RPMI7951 (cell line): ENCODE measurements at regions not wholly inside any gene's neighbourhood (a gene's known extent, or its start where the extent isn't known, plus 50 kb on each side); places are given as distances from the start of the nearest gene placed in this dataset.
A peak's percentile ranks its signal among the peaks of the same experiment; 100 is the strongest.

ENCODE experiments used
- DNase-seq: peaks from one replicate; pipeline ENCODE4 v3.0.0-alpha.2; 2012; ENCODE audit warnings: low read depth

DNA sequence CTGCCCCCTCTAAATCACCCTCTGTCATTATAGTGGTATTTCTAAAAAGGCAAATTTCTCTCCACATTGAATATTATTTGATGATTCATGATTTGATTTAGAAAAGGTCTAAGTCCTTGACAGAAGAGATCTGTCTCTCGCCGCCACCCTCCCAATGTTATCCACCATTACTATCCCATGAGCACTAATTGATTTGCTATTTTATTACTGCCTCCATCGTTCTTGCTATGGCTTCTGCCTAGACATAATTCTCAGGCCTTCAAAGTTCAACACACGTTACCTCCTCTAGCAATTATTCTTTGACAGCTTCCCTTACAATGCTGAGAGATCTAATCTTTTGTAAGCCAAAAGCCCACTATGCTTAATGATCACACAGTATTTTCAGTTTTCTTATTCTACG lies 507.0 kb upstream of the CHAC2 start:
- no peak for DNase-seq

DNA sequence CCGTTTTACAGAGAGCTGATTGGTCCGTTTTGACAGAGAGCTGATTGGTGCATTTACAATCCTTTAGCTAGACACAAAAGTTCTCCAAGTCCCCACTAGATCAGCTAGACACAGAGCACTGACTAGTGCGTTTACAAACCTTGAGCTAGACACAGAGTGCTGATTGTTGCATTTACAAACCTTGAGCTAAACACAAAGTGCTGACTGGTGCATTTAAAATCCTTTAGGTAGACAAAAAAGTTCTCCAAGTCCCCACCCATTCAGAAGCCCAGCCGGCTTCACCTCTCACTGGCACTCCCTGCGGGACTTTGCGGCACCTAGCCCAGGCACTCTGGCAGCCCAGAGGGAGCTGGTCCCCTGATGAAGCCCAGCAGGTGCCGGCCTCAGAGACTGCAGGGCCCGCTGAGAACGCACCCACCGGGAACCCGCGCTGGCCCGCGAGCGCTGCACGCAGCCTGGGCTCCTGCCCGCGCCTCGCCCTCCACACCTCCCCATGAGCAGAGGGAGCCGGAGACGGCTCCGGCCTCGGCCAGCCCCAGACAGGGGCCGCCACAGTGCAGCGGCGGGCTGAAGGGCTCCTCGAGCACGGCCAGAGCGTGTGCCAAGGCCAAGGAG lies 508.1 kb upstream of the CHAC2 start:
- DNase-seq: no peak

DNA sequence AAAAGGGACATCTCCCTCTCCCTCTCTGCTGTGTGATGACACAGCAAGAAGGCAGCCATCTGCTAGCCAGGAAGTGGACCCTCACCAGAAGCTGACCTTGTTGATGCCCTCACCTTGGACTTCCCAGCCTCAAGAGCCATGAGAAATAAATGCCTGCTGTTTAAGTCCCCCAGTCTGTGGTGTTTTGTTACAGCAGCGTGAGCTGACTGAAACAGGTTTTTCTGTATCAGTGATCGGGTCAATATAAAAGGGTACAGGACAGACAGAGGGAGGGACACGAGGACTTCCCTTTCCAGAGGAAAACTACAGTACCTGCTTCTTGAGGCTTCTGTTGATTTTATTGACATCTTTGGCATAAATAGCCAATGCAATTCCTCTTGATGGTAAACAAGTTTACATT lies 510.3 kb upstream of the CHAC2 start:
- no peak for DNase-seq

DNA sequence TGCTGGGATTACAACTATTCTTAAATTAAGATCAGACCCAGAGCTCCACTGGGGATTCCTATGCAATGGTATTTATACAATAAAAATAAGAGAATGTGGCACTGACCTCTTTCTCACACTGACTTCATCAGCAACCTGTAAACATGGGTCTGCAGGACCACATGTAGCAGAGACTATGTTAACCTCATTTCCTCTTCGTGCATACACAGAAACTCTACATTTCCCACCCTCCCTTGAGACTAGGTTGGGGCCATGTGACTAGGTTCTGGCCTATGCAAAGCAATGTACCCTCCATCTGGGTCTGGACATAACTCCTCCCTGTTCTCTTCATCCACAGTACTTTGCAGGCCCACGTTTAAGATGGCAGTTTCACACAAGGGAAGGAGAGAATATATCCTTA lies 514.4 kb upstream of the CHAC2 start:
- DNase-seq: no peak

DNA sequence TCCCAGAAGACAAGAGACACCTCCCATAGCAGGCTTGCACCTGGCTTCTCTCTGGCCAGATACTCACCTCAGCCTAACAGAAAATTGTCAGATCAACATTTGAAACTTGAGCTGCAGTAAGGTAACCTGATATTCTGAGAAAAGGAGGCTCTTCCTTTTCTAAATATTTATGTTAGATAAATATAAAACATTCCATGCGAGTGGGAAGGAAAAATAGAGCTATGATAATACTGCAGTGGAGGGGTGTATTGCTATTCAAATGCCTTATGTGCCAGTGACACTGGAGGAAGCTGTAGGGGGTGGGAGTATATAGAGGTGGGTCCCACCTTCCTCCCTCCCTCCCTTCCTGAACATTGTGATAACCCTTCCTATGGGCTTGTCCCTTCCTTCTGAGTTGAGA lies 515.5 kb upstream of the CHAC2 start:
- DNase-seq: no peak

DNA sequence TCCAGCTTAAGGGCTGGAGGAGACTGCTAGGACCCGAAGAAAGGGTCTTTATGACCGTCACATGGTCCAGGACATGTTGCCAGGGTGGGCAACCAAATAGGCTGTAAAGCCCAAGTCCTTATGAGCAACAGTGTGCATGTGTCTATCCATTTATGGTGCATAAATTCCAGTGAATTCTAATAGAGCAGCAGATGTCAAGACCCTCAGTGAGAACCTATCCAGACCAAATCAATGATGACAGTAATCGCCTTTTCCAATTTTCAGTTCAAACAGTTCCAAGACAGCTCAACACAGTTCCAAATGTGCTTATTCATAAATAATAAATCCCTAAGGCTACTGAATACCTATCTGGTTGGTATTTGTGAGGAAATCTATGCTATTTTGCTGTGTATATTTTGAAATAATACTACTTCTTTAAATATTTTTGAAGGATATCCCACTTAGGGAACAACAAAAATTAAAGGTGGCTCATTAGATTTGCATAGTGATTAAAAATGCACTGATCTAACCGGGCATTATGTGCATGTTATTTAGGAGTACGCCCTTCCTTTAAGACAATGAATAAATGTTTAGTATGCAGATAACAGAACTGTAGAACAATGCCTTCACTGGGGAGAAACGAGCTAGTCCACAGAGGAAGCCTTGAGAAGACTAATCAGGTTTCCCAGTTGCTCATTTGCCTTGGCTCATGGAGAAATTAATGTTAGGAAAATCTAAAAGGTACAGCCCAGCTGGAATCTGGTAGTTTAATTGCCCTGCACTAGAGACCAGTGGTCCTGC lies 519.5 kb upstream of the CHAC2 start:
- DNase-seq: no peak

DNA sequence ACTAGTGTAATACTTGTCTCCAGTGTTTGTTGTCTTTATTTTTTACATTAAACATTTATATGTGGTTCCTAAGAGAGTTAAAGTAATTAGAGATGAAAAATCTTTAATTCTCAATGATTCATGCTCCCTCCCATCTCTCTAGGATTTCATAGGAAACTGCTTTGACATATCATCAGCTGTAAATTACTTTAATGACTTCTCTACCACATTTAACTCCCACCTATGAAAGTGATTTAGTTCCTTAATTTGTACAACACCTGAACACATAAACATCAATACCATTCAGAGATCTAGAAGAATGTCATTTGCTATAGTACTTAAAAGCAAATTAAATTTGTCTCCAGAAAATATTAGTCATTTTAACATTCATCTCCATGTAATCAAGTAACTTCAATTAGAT lies 524.2 kb upstream of the CHAC2 start:
- DNase-seq: no peak

DNA sequence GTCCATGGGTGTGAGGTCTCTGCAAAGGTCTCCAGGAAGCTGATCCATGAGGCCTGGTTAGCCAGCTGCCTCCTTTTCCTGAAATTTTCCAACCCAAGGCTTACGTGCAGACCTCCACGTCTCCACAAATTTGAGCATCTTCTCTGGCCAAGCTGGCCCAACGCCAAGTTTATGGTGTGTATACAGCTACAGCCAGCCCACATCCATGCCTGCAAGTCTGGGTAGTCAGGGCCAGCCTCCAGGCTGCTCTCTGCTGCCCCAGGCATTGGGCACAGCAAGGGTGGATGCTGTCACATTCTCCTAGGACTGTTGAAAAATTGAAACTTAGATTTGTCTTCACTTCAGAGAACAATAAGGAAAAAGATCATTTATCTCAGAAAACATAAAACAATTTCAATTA lies 525.5 kb upstream of the CHAC2 start:
- DNase-seq: peak; percentile 6

DNA sequence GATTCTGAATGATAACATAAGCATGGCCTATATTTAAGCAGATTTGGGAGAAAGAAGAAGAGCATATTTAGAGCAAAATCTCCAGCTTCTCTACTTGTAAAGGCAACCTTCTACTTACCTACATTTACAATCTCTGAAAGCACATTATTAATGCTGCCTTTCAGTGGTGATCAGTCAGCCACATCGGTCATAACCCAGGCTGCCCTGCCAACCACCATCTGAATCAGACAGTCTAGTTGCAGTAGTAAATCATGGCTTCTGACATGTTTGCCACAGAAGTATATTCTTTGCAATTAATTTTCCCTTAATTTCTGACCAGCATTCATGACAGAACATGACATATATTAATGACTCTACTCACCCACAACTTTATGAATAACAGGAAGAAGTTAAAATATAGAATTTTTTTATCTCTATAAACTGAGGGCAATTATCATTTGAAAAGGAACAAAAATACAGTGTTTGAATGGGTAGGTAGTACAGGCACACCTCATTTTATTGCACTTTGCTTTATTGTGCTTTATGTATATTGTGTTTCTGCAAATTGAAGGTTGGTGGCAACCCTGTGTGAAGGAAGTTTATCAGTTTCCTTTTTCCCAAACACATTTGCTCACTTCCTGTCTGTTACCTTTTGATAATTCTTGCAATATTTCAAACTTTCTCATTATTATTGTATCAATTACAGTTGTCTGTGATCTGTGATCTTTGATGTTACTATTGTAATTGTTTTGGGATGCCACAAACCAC lies 531.6 kb upstream of the CHAC2 start:
- no peak for DNase-seq

DNA sequence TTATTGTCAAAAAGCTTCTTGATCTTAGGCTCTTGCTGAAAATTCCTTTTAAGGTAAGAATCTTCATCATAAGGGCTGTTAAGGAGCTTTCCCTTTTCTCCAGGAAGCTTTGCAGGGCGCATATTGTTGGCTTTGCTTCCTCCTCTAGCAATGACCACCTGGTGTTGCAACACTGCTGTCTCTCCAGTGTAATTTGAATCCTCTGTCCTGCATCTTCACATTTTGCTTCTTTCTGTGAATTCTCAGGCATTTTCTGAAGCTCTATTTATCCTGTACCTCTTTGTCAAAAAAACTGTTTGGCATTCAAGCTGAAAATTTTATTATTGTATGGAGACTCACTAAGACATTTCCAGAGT lies 533.1 kb upstream of the CHAC2 start:
- DNase-seq: no peak

DNA sequence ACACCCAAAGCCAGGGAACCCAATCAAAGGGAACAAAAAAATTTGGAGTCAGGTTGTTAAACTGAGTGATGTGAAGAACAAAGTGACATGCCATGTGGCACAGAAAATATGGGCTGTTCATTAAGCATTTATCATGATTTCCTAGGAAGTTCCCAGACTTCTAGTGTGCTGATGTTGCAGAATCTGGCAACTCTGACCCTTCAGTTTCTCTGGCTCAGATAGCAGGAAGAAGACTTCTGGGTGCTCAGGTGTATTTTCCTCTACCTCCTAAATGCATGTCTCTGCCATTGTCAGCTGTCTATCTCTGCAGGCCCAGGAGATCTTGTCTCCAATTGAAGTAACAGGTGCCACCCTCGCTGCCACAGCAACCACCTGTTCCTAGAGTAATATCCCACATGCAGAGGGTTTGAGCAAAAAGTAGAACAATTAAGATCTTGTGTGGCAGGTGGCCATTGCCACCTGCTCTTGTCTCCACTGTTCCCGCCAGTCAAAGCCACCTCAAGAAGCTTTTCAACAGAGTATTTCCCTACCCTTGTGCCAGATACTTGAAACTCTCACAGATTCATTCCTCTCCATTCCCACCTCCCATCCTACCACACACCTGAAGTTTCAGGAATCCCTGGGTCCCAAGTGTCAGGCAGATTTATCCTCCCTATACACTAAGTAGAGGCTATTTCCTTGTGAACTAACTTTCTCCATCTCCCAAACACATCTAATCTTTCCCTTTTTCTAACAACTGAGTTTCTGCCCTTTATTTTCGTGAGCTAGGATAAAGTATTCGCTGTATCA lies 533.7 kb upstream of the CHAC2 start:
- DNase-seq: no peak

DNA sequence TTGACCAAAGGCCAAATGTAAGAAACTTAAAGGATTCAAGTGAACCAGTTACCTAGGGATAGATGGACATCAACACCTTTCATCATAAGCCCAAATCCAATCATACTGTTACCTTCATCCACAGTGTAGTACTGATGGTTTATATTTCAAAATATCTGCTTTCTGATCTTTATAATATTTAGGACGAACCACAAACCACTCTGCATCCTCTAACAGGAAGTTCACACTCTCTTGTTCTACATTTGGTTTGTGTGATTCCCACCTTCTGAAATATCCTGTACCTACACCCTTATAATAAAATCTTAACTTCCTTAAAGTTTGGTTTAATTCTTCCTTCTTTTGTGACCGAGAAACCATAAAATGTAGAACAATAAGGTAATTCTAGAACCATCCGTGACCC lies 535.7 kb upstream of the CHAC2 start:
- no peak for DNase-seq

DNA sequence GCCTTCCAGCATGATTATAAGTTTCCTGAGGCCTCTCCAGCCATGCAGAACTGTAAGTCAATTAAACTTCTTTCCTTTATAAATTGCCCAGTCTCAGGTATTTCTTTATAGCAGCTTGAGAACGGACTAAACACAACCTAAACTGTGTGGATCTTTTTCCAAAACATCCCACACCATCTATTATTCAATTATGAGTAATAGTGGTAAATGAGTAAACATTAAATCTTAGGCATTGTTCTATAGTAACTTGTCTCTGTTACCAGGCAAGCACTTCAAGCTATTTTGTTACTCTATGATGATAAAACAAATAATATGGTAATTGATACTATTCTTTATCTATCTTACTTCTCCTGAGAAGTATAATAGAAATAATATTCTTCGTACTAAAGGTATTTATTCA lies 536.9 kb upstream of the CHAC2 start:
- DNase-seq: no peak

DNA sequence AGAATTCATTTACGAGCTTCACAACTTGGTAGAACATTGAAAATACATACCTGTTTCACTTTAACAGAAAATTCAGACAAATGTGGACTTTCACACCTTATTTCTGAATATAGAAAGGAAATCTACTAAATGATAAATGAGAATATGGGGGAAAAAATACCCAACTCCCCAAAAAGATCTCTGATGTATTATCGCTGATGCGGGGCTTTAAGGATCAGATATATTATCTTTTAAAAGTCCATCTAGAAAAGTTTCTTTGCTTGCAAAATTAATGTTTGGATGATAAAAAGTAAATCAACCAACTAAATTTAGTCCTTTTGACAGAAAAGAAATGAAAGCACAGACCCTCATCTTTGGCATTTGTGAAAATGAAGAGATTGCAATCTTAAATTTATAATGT lies 540.1 kb upstream of the CHAC2 start:
- no peak for DNase-seq

DNA sequence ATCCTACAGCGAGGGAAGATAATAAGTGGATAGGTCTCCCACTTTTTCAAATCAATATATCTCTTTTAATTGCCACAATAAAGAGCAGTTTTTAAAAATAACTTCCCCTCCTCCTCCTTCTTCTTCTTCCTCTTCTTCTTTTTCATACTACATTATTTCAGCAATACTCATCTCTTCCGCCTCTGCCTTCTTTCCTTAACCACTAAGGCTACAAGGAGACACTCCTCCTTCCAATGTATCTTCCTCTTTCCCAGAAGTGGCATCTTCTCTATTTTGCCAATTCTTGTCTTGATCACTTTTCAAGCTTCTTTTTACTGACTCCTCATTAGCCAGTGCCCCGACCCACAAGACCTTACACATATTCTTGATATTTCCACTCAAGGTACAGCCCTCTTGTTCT lies 546.6 kb upstream of the CHAC2 start:
- DNase-seq: no peak

DNA sequence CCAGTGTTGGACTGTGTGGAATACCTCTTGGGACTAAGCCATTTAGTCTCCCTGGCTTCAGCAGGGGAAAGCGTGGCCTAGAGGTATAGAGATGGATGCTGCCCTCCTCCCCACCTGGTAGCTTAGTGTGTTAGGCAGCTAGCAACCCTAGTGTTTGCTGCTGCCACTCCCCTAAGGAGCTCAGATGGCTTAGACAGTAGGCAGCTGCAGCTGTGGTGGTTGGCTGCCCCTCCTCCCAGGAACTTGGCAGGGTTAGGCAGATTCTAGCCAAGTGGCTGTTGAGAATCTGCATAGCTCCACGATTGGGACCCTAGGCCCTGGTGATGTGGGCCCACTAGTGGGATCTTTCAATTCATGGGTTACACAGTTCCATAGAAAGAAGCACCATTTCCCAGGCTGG lies 550.4 kb upstream of the CHAC2 start:
- DNase-seq: no peak

DNA sequence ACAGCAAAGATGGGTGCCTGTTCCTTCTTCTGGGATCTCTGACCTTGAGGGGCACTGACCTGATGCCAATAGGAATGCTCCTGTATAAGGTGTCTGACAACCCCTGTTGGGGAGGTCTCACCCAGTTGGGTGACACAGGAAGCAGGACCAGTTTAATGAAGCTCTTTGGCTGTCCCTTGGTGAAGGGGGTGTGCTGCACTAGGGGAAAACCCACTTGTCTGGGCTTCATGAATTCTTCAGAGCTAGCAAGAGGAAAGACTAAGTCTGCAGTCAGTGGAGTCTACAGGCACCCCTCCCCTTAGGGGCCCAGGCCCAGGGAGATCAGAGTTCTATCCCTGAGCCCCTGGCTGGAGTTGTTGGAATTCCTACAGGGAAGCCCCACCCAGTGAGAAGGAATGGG lies 550.8 kb upstream of the CHAC2 start:
- no peak for DNase-seq

DNA sequence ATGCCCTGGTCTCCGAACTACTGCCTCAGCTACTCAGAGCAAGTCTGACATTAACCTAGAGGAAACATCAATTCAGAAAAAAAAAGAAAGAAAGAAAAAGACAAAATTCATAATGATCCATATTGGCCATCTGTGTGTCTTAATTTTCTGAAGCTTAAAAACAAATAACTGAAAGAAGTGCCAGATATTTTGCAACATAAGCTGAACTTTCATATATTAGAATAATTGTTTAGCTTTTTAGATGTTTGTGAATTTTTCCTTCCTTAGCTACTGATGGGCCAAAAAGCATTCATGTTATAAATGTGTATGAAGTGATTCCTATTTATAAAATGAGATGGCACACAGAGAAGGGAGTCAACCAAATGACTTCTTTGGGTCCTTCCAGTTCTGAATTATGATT lies 555.0 kb upstream of the CHAC2 start:
- DNase-seq: no peak

DNA sequence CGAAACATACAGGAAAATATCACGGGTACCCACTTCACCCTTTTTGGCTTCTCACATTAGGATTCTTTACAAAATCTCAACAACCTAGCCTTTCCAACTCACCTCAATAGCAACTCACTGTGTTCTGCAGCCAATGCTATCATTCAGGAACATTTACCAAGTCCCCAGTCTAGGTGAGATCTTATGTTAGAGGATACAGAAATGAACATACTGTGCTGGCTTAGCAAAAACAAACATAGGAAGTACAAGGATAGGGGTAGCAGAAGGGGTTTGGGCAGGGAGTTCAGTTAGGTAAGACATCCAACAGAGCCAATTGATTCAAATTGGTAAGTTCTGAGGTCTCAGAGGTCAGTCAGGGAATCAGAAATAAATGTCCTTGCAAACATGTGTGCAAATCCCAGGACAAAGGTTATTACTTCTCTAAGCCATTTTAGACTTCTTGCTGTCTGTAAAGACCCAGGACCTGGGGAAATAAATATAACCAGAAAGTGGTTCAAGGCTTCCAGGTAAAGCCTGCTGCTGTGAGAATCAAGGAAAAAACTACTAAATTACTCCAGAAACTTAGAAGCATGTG lies 556.3 kb upstream of the CHAC2 start:
- no peak for DNase-seq

DNA sequence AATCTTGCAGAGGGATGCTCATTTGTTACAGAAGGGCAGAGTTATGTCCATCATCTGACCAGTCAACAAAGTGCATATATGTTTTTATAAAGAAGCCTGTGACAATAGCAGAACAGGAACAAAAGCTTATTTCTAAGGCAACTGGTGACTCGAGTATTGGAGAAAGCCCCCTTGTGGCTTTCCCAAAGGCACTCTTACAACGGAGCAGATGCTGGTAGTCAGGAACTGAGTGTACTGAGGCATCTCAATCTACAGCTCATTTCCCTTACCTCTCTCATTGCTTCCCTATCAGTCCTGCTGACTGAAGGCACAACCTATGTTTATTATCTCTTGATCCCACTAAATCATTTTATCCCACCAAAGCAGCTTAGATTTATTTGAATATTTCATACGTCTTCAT lies 557.1 kb upstream of the CHAC2 start:
- no peak for DNase-seq

DNA sequence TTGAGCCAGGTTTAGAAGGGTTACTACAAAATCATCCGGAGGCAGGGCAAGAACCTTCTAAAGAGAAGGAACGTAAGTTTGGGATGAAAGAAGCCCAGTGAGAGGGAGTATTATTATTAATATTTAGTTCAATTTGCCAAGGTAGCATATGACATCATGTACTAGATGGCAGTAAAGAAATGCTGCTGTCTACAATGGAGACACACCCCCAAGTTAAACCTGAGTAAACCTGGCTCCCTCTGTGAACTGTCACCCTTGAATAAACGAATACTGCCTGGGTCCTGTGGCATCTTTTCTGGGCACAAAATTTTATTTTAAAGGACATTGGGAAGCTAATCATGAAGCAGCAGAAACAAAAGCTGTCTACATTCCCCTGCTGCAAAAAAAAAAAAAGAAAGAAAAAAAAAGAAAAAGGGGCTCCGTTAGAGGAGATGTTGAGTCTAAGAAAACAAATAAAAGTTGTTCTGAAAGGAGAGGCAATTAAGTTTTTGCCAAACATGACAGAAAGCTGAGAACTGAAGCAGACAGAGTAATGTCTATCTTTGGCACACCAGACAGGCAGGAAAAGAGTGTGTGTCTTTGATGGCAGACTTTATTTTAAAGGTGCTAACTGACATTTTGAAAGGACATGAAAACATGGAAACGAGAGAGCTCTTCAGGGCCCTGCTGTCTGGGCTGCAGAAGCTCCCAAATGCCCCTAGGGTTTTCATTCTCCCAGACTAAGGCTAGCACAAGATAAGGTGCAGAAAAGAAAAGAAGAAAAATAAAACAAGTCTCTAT lies 557.7 kb upstream of the CHAC2 start:
- no peak for DNase-seq
